NT2/D1 (cell line): ENCODE measurements at regions not wholly inside any gene's neighbourhood (a gene's known extent, or its start where the extent isn't known, plus 50 kb on each side); places are given as distances from the start of the nearest gene placed in this dataset.
"Not testable (repeated sequence)": the region's sequence is repeated elsewhere in the genome, so short reads cannot be mapped to it uniquely, and the experiment has no call there.

Experiments used
- DNase-seq: peaks from one replicate; pipeline ENCODE4 v3.0.0-alpha.2; 2011; ENCODE audit warnings: low read depth, low spot score
- H3K27me3 ChIP-seq: 2 replicates; pipeline ENCODE4 v1.6.0; 2011; ENCODE audit warnings: mild to moderate bottlenecking; ENCODE audit not compliant: insufficient read length, insufficient read depth
- H3K36me3 ChIP-seq: 2 replicates; pipeline ENCODE4 v1.6.1; 2011; ENCODE audit warnings: mild to moderate bottlenecking, low read length, mixed read lengths; ENCODE audit not compliant: insufficient read depth, insufficient read length
- H3K4me1 ChIP-seq: 2 replicates; pipeline ENCODE4 v1.5.1; 2011; ENCODE audit not compliant: insufficient read depth, insufficient read length
- H3K4me3 ChIP-seq: 2 replicates; pipeline ENCODE4 v1.5.1; 2011; ENCODE audit warnings: low read depth; ENCODE audit not compliant: insufficient read length
- H3K9ac ChIP-seq: 2 replicates; pipeline ENCODE4 v1.6.0; 2011; ENCODE audit warnings: low read depth; ENCODE audit not compliant: insufficient read length
- H3K9me3 ChIP-seq: 2 replicates; pipeline ENCODE4 v1.5.1; 2011; ENCODE audit warnings: mild to moderate bottlenecking, low read length; ENCODE audit not compliant: insufficient read depth
- SUZ12 ChIP-seq: IDR thresholded peaks from 2 replicates; pipeline ENCODE4 v1.6.1; 2011; ENCODE audit not compliant: insufficient read length, insufficient read depth; ENCODE audit errors: extremely low read depth
- YY1 ChIP-seq: IDR thresholded peaks from 2 replicates; pipeline ENCODE4 v1.6.1; 2011; ENCODE audit not compliant: insufficient read length, insufficient read depth
- ZNF274 ChIP-seq: IDR thresholded peaks from 2 replicates; pipeline ENCODE4 v1.6.1; 2011; ENCODE audit warnings: mild to moderate bottlenecking, low read depth, low read length

DNA sequence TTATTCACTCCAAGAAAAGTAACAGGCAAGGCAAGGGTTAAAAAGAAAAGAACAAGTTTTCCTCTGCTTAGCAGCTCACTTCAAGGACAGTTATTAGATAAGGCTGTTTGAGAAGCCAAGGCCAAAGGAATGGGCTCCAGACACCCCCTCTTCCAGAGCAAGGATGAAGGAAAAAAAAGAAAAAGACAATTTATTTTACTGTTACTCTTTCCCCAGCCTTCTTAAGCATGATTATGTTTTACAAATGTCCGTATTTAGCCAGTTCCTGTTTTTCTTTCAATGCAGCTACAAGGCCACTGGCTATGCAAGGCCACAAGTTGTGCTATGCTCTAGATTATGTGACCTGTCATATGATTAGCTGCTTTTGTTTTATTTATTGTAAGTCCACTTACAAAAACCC is 106.5 kb upstream of the SIMC1 start:
- Histone ChIP-seq H3K9me3 (no peaks in the 10 kb centered on the region), H3K36me3 (no peaks in the 10 kb centered on the region), H3K4me1 (no peaks in the 10 kb centered on the region), H3K4me3 (no peak overlapping the region), H3K9ac (no peak overlapping the region), H3K27me3 (no peaks in the 10 kb centered on the region)
- TF ChIP-seq ZNF274 (no peak), SUZ12 (no peak), YY1 (no peak)
- no peak for DNase-seq

DNA sequence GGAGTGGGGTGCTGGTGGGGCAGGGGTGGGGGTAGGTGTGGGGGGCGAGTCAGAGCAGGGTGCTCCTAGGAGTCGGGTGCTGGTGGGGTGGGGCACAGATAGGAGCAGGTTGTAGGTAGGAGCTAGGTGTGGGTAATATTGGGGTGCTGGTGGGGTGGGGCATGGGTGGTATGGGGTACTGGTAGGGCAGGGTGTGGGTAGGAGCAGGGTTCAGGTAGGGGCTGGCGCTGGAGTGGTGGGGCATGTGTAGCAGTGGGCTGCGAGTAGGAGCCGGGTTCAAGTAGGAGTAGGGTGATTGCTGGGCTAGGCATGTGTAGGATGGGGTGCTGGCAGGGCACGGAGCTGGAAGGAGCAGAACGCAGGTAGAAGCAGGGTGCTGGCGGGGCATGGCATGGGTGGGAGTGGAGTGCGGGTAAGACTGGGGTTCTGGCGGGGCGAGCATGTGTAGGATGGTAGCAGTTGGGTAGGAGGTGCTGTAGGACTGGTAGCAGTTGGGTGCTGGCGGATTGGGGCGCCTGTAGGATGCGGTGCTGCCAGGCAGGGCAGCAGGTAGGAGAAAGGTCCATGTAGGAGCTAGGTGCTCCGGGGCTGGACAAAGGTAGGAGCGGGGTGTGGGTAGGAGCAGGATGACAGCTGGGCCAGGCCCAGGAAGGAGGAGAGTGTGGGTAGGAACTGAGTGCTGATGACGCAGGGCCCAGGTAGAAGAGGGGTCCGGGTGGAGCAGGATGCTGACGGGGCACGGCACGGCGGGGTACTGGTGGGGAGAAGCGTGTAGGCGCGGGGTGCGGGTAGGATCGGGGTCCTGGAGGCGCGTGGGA is 105.5 kb upstream of the SIMC1 start:
- Histone ChIP-seq H3K4me3 (no peak overlapping the region), H3K9me3 (no peaks in the 10 kb centered on the region), H3K36me3 (no peaks in the 10 kb centered on the region), H3K9ac (no peak overlapping the region), H3K27me3 (no peaks in the 10 kb centered on the region), H3K4me1 (no peaks in the 10 kb centered on the region)
- DNase-seq, result no peak
- TF ChIP-seq SUZ12, result no peak
- TF ChIP-seq YY1, result no peak
- TF ChIP-seq ZNF274, result no peak

- no peak overlapping the region for H3K4me3 ChIP-seq
- no peak for DNase-seq
- no peaks in the 10 kb centered on the region for H3K9me3 ChIP-seq
- H3K4me1 ChIP-seq, result no peaks in the 10 kb centered on the region
- H3K9ac ChIP-seq, result no peak overlapping the region
- TF ChIP-seq ZNF274 (no peak), SUZ12 (no peak), YY1 (no peak)
- no peaks in the 10 kb centered on the region for H3K27me3 ChIP-seq
- no peaks in the 10 kb centered on the region for H3K36me3 ChIP-seq
These were observed 104.8 kb upstream of the SIMC1 start for GRCh38 chr5:176133289-176133870.

- no peak for TF ChIP-seq ZNF274
- TF ChIP-seq YY1, result no peak
- TF ChIP-seq SUZ12, result no peak
- Histone ChIP-seq H3K4me1 (no peaks in the 10 kb centered on the region), H3K9me3 (no peaks in the 10 kb centered on the region), H3K36me3 (no peaks in the 10 kb centered on the region), H3K9ac (no peak overlapping the region), H3K4me3 (no peak overlapping the region), H3K27me3 (no peaks in the 10 kb centered on the region)
- no peak for DNase-seq
These were observed 104.3 kb upstream of the SIMC1 start for GRCh38 chr5:176133877-176134276.

GRCh38 chr5:176134529-176135223 is 103.5 kb upstream of the SIMC1 start:
- H3K9me3 ChIP-seq, result no peaks in the 10 kb centered on the region
- TF ChIP-seq SUZ12 (no peak), ZNF274 (no peak), YY1 (no peak)
- no peak for DNase-seq
- H3K36me3 ChIP-seq, result no peaks in the 10 kb centered on the region
- H3K4me1 ChIP-seq, result no peaks in the 10 kb centered on the region
- no peak overlapping the region for H3K4me3 ChIP-seq
- no peaks in the 10 kb centered on the region for H3K27me3 ChIP-seq
- H3K9ac ChIP-seq, result no peak overlapping the region

- H3K9ac ChIP-seq, DNase-seq, H3K36me3 ChIP-seq, H3K9me3 ChIP-seq, H3K27me3 ChIP-seq, H3K4me1 ChIP-seq, H3K4me3 ChIP-seq: not testable (repeated sequence)
These were observed 98.1 kb upstream of the SIMC1 start for GRCh38 chr5:176140138-176140537.

GRCh38 chr5:176144508-176144907 is 93.7 kb upstream of the SIMC1 start:
- TF ChIP-seq YY1 (no peak), ZNF274 (no peak), SUZ12 (no peak)
- no peaks in the 10 kb centered on the region for H3K9me3 ChIP-seq
- no peaks in the 10 kb centered on the region for H3K4me1 ChIP-seq
- H3K27me3 ChIP-seq, result no peaks in the 10 kb centered on the region
- no peak overlapping the region for H3K4me3 ChIP-seq
- DNase-seq, result no peak
- no peaks in the 10 kb centered on the region for H3K36me3 ChIP-seq
- H3K9ac ChIP-seq, result no peak overlapping the region

GRCh38 chr5:176149948-176150347 is 88.3 kb upstream of the SIMC1 start:
- not testable (repeated sequence) for DNase-seq, H3K36me3 ChIP-seq, H3K9ac ChIP-seq, H3K4me3 ChIP-seq, H3K27me3 ChIP-seq, H3K9me3 ChIP-seq, H3K4me1 ChIP-seq
